ENCODE measurements at regions not wholly inside any gene's neighbourhood (a gene's known extent, or its start where the extent isn't known, plus 50 kb on each side); places are given as distances from the start of the nearest gene placed in this dataset.

GRCh38 chr2:142188562-142188961 is 57.7 kb upstream of the LRP1B start:
- Histone ChIP-seq H3K4me3 (no peak overlapping the region), H3K36me3 (ENCODE audit: low read depth) (no peaks in the 10 kb centered on the region), H3K9me3 (no peaks in the 10 kb centered on the region), H3K4me1 (ENCODE audit: low read depth) (no peaks in the 10 kb centered on the region)
- TF ChIP-seq, protein P1, sequence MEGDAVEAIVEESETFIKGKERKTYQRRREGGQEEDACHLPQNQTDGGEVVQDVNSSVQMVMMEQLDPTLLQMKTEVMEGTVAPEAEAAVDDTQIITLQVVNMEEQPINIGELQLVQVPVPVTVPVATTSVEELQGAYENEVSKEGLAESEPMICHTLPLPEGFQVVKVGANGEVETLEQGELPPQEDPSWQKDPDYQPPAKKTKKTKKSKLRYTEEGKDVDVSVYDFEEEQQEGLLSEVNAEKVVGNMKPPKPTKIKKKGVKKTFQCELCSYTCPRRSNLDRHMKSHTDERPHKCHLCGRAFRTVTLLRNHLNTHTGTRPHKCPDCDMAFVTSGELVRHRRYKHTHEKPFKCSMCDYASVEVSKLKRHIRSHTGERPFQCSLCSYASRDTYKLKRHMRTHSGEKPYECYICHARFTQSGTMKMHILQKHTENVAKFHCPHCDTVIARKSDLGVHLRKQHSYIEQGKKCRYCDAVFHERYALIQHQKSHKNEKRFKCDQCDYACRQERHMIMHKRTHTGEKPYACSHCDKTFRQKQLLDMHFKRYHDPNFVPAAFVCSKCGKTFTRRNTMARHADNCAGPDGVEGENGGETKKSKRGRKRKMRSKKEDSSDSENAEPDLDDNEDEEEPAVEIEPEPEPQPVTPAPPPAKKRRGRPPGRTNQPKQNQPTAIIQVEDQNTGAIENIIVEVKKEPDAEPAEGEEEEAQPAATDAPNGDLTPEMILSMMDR (IDR thresholded peaks at IDR 0.05) = no peak
- intact Hi-C loops (cut with DNase I, micrococcal nuclease) = no loop called here
- ATAC-seq = no peak
- DNase-seq = no peak

DNA sequence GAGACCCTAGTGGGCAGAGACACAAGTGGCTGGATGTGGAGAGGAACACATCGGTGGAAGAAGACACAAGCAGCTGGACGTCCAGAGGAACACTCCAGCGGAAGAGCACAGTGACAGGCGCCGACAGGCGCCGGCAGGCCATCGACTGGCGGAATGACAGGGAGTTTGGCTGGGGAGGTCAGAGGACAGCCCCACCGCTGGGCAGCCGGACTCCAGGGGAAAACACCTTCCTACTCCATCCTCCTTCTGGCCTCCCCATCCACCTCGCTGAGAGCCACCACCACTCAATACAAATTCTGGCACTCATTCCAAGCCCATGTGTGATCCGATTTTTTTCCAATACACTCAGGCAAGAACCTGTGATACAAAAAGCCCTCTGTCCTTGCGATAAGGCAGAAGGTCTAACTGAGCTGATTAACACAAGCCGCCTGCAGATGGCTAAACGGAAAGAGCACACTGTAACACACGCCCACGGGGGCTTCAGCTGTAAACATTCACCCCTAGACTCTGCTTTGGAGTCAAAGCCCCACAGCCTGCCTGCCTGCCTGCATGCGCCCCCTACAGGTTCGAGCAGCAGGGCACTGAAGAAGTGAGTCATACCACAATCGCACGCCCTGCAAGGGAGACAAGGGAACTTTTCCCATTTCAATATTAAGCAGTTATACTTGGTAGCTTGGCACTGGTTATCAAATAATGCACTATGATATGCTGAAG is 50.2 kb upstream of the LRP1B start:
- intact Hi-C loops (cut with DNase I, micrococcal nuclease) = no loop called here
- Histone ChIP-seq H3K4me1 (ENCODE audit: low read depth) (no peaks in the 10 kb centered on the region), H3K9me3 (no peaks in the 10 kb centered on the region), H3K4me3 (no peak overlapping the region), H3K36me3 (ENCODE audit: low read depth) (no peaks in the 10 kb centered on the region)
- DNase-seq (peak in 2 of 3 donors; percentile 5 to 26), ATAC-seq (no peak)
- TF ChIP-seq, protein P1 (IDR thresholded peaks at IDR 0.05) = no peak
